ENCODE measurements at regions not wholly inside any gene's neighbourhood (a gene's known extent, or its start where the extent isn't known, plus 50 kb on each side); places are given as distances from the start of the nearest gene placed in this dataset.

DNA sequence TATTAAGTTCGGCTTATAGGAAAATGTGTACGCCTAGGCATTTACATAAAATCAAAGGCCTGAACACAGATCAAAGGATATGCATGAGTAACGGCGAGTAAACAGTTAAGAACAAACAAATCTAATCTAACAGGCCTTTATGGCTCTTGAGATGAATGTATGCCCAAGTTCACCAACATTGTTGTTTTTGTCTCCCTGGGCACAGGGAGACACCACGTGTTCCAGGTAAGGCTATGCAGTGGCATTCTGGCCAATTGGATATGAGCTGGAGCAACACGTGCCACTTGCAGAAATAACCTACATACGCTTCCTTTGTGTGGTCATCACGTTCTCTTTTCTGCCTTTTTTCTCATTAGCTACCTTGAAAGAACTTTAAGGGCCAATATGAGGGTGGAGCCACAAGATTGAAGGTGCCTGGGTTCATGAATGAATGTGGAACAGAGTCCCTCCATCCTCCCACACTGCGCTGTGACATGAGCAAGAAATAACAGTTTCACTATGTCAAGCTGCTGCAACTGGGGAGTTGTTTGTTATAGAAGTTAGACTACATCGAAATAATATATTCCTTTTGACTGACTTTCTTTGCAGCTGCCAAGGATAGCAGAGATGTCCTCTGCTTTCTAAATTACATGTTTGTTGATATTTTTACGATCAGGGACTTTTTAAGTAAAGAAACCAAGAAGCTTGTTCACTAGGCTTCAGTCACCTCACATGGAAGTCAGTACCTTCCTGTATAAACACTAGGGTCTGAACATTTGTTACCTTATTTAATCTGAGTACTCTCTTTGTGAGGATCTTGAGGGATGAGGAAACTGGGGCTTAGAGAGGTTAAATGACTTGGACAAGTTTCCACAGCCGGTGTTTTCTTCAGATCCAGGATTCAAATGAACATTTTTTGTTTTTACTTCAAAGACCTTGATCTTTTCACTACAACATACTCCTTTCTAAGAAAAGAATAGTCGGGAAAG lies 427.5 kb upstream of the TBL1XR1 start (continued):
- TF ChIP-seq ZNF256 (CRISPR knock-in tag; conservative IDR thresholded peaks at IDR 0.05) (no peak), ZC3H13 (CRISPR knock-in tag; IDR thresholded peaks at IDR 0.05) (no peak), ZNF652 (CRISPR knock-in tag; IDR thresholded peaks at IDR 0.05; ENCODE audit: borderline replicate concordance, low read depth) (peak; percentile 82; the same call in 1 of the 2 replicates), ZBTB2 (CRISPR knock-in tag; IDR thresholded peaks at IDR 0.05; ENCODE audit: low read depth) (no peak), TAF1 (CRISPR knock-in tag; IDR thresholded peaks at IDR 0.05) (no peak), ZNF350 (CRISPR knock-in tag; IDR thresholded peaks at IDR 0.05; ENCODE audit: borderline replicate concordance, low read depth) (no peak), SP2 (CRISPR knock-in tag; IDR thresholded peaks at IDR 0.05) (no peak), ZNF772 (CRISPR knock-in tag; IDR thresholded peaks at IDR 0.05) (no peak), EZH2 (conservative IDR thresholded peaks at IDR 0.05; ENCODE audit: low read depth, low read length) (no peak), THAP7 (CRISPR knock-in tag; IDR thresholded peaks at IDR 0.05) (no peak), CC2D1A (CRISPR knock-in tag; IDR thresholded peaks at IDR 0.05) (no peak), GMEB1 (CRISPR knock-in tag; IDR thresholded peaks at IDR 0.05; ENCODE audit: borderline replicate concordance) (no peak), GABPB1 (CRISPR knock-in tag; IDR thresholded peaks at IDR 0.05) (no peak), CAMTA2 (CRISPR knock-in tag; IDR thresholded peaks at IDR 0.05; ENCODE audit: borderline replicate concordance) (no peak), ZNF501 (CRISPR knock-in tag; IDR thresholded peaks at IDR 0.05) (no peak), ZNF878 (CRISPR knock-in tag; IDR thresholded peaks at IDR 0.05) (no peak), PHF5A (CRISPR knock-in tag; IDR thresholded peaks at IDR 0.05; ENCODE audit: low read depth, unreplicated experiment) (no peak), ATF3 (CRISPR knock-in tag; IDR thresholded peaks at IDR 0.05) (no peak)
- TF ChIP-seq, protein P1, sequence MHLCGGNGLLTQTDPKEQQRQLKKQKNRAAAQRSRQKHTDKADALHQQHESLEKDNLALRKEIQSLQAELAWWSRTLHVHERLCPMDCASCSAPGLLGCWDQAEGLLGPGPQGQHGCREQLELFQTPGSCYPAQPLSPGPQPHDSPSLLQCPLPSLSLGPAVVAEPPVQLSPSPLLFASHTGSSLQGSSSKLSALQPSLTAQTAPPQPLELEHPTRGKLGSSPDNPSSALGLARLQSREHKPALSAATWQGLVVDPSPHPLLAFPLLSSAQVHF (CRISPR knock-in tag; IDR thresholded peaks at IDR 0.05) = no peak
- TF ChIP-seq, protein P2, sequence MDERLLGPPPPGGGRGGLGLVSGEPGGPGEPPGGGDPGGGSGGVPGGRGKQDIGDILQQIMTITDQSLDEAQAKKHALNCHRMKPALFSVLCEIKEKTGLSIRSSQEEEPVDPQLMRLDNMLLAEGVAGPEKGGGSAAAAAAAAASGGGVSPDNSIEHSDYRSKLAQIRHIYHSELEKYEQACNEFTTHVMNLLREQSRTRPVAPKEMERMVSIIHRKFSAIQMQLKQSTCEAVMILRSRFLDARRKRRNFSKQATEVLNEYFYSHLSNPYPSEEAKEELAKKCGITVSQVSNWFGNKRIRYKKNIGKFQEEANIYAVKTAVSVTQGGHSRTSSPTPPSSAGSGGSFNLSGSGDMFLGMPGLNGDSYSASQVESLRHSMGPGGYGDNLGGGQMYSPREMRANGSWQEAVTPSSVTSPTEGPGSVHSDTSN (CRISPR knock-in tag; IDR thresholded peaks at IDR 0.05) = no peak
- TF ChIP-seq, protein P3, sequence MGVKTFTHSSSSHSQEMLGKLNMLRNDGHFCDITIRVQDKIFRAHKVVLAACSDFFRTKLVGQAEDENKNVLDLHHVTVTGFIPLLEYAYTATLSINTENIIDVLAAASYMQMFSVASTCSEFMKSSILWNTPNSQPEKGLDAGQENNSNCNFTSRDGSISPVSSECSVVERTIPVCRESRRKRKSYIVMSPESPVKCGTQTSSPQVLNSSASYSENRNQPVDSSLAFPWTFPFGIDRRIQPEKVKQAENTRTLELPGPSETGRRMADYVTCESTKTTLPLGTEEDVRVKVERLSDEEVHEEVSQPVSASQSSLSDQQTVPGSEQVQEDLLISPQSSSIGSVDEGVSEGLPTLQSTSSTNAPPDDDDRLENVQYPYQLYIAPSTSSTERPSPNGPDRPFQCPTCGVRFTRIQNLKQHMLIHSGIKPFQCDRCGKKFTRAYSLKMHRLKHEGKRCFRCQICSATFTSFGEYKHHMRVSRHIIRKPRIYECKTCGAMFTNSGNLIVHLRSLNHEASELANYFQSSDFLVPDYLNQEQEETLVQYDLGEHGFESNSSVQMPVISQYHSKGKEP (CRISPR knock-in tag; IDR thresholded peaks at IDR 0.05) = no peak
